ENCODE measurements at regions not wholly inside any gene's neighbourhood (a gene's known extent, or its start where the extent isn't known, plus 50 kb on each side); places are given as distances from the start of the nearest gene placed in this dataset.
"Not testable (repeated sequence)": the region's sequence is repeated elsewhere in the genome, so short reads cannot be mapped to it uniquely, and the experiment has no call there.

- no peaks in the 10 kb centered on the region for H3K36me3 Mint-ChIP-seq (ENCODE audit: insufficient read depth)
- H3K27ac Mint-ChIP-seq, result no peak overlapping the region
- no peaks in the 10 kb centered on the region for H3K27me3 Mint-ChIP-seq
- no peak overlapping the region for H3K4me3 Mint-ChIP-seq
- H3K4me1 Mint-ChIP-seq (ENCODE audit: low read depth in 2 of 2), result no peaks in the 10 kb centered on the region
- ATAC-seq (replicated peaks) (no peak), DNase-seq (no peak)
- H3K9me3 Mint-ChIP-seq, result peaks cover 7 to 15% of the 10 kb centered on the region in 2 donors
These were observed 375.6 kb upstream of the NUPR2 start for GRCh38 chr7:56491636-56492425.

DNA sequence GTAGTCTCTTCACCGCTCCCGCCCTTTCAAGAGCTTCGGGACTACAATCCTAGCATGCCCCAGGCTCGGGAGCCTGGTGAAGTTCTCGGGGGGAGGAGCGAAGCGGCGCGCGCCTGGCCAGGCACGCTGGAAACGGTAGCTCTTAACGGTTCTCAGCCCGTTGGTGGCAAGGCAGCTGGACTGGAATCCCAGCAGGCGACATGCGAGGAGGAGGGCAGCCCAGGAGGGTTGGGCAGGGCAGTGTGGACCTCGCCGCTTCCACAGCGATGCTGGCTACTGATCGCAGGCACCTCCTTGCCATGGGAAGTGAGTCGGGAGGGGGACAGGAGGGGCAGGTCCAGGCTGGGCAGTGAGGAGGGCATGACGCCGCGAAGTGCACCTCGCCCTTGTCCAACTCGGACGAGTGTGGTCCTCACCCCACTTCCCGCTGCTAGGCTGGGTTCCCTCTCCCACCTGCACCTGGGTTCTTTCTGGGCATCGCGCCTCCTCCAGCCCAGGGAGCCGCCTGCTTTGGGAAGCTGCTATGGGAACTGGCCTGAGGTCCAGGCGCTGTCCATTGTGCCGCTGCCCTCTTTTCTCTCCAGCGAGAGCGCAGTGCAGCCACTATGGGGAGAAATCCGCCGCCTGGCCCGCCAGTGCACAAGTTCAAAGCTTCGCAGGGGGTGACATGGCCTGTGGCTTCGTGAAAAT lies 367.8 kb upstream of the NUPR2 start:
- H3K4me1 Mint-ChIP-seq (ENCODE audit: low read depth in 2 of 2), result no peaks in the 10 kb centered on the region
- no peak overlapping the region for H3K27ac Mint-ChIP-seq
- H3K9me3 Mint-ChIP-seq, result peaks cover 13 to 31% of the 10 kb centered on the region in 2 donors

GRCh38 chr7:56483153-56483552 lies 366.9 kb upstream of the NUPR2 start:
- DNase-seq, result no peak
- H3K4me3 Mint-ChIP-seq, result no peak overlapping the region
- ATAC-seq (replicated peaks), result no peak
- H3K4me1 Mint-ChIP-seq (ENCODE audit: low read depth in 2 of 2), result no peaks in the 10 kb centered on the region
- no peaks in the 10 kb centered on the region for H3K36me3 Mint-ChIP-seq (ENCODE audit: insufficient read depth)
- H3K27me3 Mint-ChIP-seq, result no peaks in the 10 kb centered on the region
- no peak overlapping the region for H3K27ac Mint-ChIP-seq
- H3K9me3 Mint-ChIP-seq, result peaks cover 10 to 28% of the 10 kb centered on the region in 2 donors

More for the DNA sequence above, 367.8 kb upstream of the NUPR2 start:
- DNase-seq (no peak), ATAC-seq (replicated peaks) (no peak)
- no peak overlapping the region for H3K4me3 Mint-ChIP-seq
- H3K36me3 Mint-ChIP-seq (ENCODE audit: insufficient read depth), result no peaks in the 10 kb centered on the region
- H3K27me3 Mint-ChIP-seq, result no peaks in the 10 kb centered on the region

GRCh38 chr7:56479748-56480147 lies 363.5 kb upstream of the NUPR2 start:
- Mint-ChIP-seq H3K9me3 (peaks cover 23% of the 10 kb centered on the region in 2 donors), H3K27me3 (no peaks in the 10 kb centered on the region), H3K36me3 (ENCODE audit: insufficient read depth) (no peaks in the 10 kb centered on the region), H3K4me1 (ENCODE audit: low read depth in 2 of 2) (no peaks in the 10 kb centered on the region), H3K27ac (no peak overlapping the region), H3K4me3 (no peak overlapping the region)
- no peak for DNase-seq
- no peak for ATAC-seq (replicated peaks)

GRCh38 chr7:56479136-56479535 lies 362.9 kb upstream of the NUPR2 start:
- no peaks in the 10 kb centered on the region for H3K4me1 Mint-ChIP-seq (ENCODE audit: low read depth in 2 of 2)
- H3K36me3 Mint-ChIP-seq (ENCODE audit: insufficient read depth), result no peaks in the 10 kb centered on the region
- H3K9me3 Mint-ChIP-seq, result peaks cover 20 to 23% of the 10 kb centered on the region in 2 donors
- H3K27ac Mint-ChIP-seq, result no peak overlapping the region
- ATAC-seq (replicated peaks) (no peak), DNase-seq (no peak)
- H3K27me3 Mint-ChIP-seq, result no peaks in the 10 kb centered on the region
- H3K4me3 Mint-ChIP-seq, result no peak overlapping the region

DNA sequence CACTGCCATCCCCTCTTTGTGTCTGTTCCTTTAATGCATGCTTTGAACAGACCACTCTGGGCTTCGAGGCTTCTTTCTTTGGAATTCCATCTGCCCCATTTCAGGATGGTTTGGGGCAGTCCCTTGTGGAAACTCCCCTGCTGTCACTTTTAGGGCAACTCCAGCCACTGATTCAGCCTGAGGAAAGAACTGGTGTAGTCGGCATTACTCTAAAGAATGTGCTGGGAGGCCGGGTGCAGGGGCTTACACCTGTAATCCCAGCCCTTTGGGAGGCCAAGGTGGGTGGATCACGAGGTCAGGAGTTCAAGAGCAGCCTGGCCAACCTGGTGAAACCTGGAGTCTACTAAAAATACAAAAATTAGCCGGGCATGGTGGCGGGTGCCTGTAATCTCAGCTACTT lies 358.1 kb upstream of the NUPR2 start:
- no peaks in the 10 kb centered on the region for H3K4me1 Mint-ChIP-seq (ENCODE audit: low read depth in 2 of 2)
- no peak for ATAC-seq (replicated peaks)

GRCh38 chr7:56471811-56472210 lies 355.6 kb upstream of the NUPR2 start:
- DNase-seq (no peak), ATAC-seq (replicated peaks) (no peak)
- H3K4me1 Mint-ChIP-seq (ENCODE audit: low read depth in 2 of 2), result no peaks in the 10 kb centered on the region
- no peaks in the 10 kb centered on the region for H3K36me3 Mint-ChIP-seq (ENCODE audit: insufficient read depth)
- no peak overlapping the region for H3K4me3 Mint-ChIP-seq
- H3K27ac Mint-ChIP-seq, result no peak overlapping the region
- H3K9me3 Mint-ChIP-seq, result peaks cover 0 to 5% of the 10 kb centered on the region in 2 donors
- no peaks in the 10 kb centered on the region for H3K27me3 Mint-ChIP-seq

More for the DNA sequence above, 358.1 kb upstream of the NUPR2 start:
- no peak for DNase-seq
- peaks cover 11 to 16% of the 10 kb centered on the region in 2 donors for H3K9me3 Mint-ChIP-seq
- H3K27ac Mint-ChIP-seq, result no peak overlapping the region
- H3K36me3 Mint-ChIP-seq (ENCODE audit: insufficient read depth), result no peaks in the 10 kb centered on the region
- no peak overlapping the region for H3K4me3 Mint-ChIP-seq
- no peaks in the 10 kb centered on the region for H3K27me3 Mint-ChIP-seq

- ATAC-seq (replicated peaks); DNase-seq; H3K4me1 Mint-ChIP-seq (ENCODE audit: low read depth in 2 of 2); H3K27ac Mint-ChIP-seq; H3K27me3 Mint-ChIP-seq; H3K4me3 Mint-ChIP-seq; H3K36me3 Mint-ChIP-seq (ENCODE audit: insufficient read depth): not testable (repeated sequence)
- peaks cover 0 to 17% of the 10 kb centered on the region in 2 donors for H3K9me3 Mint-ChIP-seq
These were observed 350.6 kb upstream of the NUPR2 start for GRCh38 chr7:56466607-56467525.

- DNase-seq (no peak), ATAC-seq (replicated peaks) (no peak)
- no peaks in the 10 kb centered on the region for H3K4me1 Mint-ChIP-seq (ENCODE audit: low read depth in 2 of 2)
- peaks cover 8 to 11% of the 10 kb centered on the region in 2 donors for H3K9me3 Mint-ChIP-seq
- H3K27me3 Mint-ChIP-seq, result no peaks in the 10 kb centered on the region
- no peak overlapping the region for H3K27ac Mint-ChIP-seq
- no peak overlapping the region for H3K4me3 Mint-ChIP-seq
- H3K36me3 Mint-ChIP-seq (ENCODE audit: insufficient read depth), result peaks cover 7% of the 10 kb centered on the region
These were observed 333.5 kb upstream of the NUPR2 start for GRCh38 chr7:56449762-56450161.

DNA sequence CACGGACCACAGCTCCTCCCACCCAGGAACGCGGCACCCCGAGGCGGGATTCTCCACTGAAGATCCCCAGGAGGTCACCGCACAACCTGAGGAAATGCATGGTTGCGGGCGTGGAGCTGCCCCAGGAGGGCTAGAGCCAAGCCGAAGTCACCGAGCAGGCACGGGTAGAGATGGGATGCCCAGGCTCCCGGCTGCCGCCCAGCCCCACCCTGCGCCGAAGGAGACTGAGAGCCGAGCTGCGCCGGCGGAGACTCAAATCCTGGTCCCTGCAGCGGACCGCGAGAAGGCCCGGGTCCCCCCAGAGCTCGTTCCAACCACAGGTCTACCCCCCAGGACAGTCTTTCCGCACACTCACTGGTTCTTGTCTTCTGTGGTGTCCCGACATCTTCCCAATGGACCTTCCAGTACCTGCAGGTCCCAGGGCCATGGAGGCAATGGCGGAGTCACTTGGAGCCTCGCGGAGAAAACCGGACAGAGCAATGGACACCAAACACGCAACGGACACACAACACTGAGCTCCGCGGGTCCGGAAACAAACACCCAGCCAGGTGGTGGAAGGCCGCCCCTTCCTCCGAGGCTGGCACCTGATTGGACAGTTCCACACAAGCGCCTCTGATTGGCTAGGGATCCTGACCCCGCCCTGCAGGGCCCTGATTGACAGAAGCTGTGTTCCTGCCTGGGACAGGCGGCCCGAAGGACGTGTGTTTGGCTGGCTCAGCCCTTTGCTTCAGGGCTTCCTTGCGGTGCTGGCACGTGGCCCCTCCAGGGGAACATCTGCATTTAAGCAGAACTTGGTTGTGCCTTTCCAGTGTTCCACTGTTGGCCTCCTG lies 331.9 kb upstream of the NUPR2 start:
- H3K4me1 Mint-ChIP-seq (ENCODE audit: low read depth in 2 of 2), result no peaks in the 10 kb centered on the region
- no peak overlapping the region for H3K27ac Mint-ChIP-seq
- H3K4me3 Mint-ChIP-seq, result no peak overlapping the region
- no peaks in the 10 kb centered on the region for H3K27me3 Mint-ChIP-seq
- H3K9me3 Mint-ChIP-seq, result peaks cover 13 to 15% of the 10 kb centered on the region in 2 donors
- DNase-seq (no peak), ATAC-seq (replicated peaks) (no peak)
- H3K36me3 Mint-ChIP-seq (ENCODE audit: insufficient read depth), result peaks cover 7% of the 10 kb centered on the region

DNA sequence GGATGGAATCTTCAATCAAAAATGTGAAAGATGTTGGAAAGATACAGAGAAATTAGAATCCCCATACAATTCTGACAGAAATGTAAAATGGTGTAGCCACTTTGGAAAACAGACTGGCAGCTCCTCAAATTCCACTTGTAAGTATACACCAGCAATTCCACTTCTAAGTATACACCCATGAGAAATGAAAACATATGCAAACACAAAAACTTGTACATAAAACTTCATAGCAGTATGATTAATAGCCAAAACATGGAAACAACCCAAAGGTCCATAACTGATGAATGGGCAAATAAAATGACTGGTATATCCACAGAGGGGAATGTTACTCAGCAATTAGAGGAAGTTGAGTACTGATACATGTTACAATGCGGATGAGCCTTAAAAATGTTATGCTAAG lies 304.3 kb upstream of the NUPR2 start:
- DNase-seq; H3K36me3 Mint-ChIP-seq (ENCODE audit: insufficient read depth); H3K9me3 Mint-ChIP-seq; ATAC-seq (replicated peaks); H3K4me1 Mint-ChIP-seq (ENCODE audit: low read depth in 2 of 2); H3K4me3 Mint-ChIP-seq; H3K27ac Mint-ChIP-seq; H3K27me3 Mint-ChIP-seq: not testable (repeated sequence)

- ATAC-seq (replicated peaks) (no peak), DNase-seq (no peak)
- Mint-ChIP-seq H3K27me3 (no peaks in the 10 kb centered on the region), H3K27ac (no peak overlapping the region), H3K4me1 (ENCODE audit: low read depth in 2 of 2) (no peaks in the 10 kb centered on the region), H3K4me3 (no peak overlapping the region), H3K9me3 (peaks cover 0 to 1% of the 10 kb centered on the region in 2 donors), H3K36me3 (ENCODE audit: insufficient read depth) (no peaks in the 10 kb centered on the region)
These were observed 259.0 kb upstream of the NUPR2 start for GRCh38 chr7:56375173-56375572.

DNA sequence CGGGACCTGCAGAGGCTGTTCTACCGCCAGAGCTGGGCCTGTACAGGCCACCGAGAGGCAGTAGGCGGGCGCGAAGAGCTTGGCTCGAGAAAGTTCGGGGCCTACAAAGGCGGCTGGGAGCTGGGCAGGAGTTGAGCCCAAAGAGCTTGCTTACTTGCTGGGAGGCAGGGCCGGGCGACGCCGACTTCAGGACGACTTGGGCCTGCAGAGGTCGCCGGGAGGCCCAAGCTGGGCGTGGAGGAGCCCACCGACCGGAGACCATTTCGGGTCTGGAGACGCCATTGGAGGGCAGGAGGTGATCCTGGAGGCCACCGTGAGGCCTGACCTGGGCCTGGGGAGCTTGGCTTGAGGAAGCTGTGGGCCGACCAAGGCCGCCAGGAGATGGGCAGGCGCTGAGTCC lies 258.4 kb upstream of the NUPR2 start:
- not testable (repeated sequence) for H3K4me1 Mint-ChIP-seq (ENCODE audit: low read depth in 2 of 2); H3K27ac Mint-ChIP-seq; DNase-seq; H3K36me3 Mint-ChIP-seq (ENCODE audit: insufficient read depth); H3K27me3 Mint-ChIP-seq; ATAC-seq (replicated peaks); H3K9me3 Mint-ChIP-seq; H3K4me3 Mint-ChIP-seq

All from effector memory CD8-positive, alpha-beta T cell (primary cell).